K562 (cell line): ENCODE measurements at regions not wholly inside any gene's neighbourhood (a gene's known extent, or its start where the extent isn't known, plus 50 kb on each side); places are given as distances from the start of the nearest gene placed in this dataset.

ENCODE experiments used
- ATAC-seq: fragments of 200-7000 bp; cut with Tn5 transposase; 3 replicates; pipeline ENCODE4 v1.9.1; 2020; ENCODE audit warnings: moderate library complexity
- BruUV-seq: library from RNA; stranded (reverse); fragments of 400-500 nt; replicated peaks from 2 replicates; lab custom pipeline; 2021; lab: Mats Ljungman, UMichigan
- CTCF ChIA-PET: fragments of 300-600 bp; formaldehyde crosslinking; extraction: SDS; loops from one replicate; lab custom pipeline; 2021; ENCODE audit warnings: low intra/inter-chr PET ratio; lab: Yijun Ruan, JAX
- POLR2A ChIA-PET: fragments of 300-600, 350-650 bp; sonication (Branson Sonifier 250); formaldehyde crosslinking; extraction: SDS; loops from one replicate; lab custom pipeline; 2021; ENCODE audit warnings: antibody characterized with exemption, inconsistent platforms; lab: Yijun Ruan, JAX
- DNase-seq, 4 experiments: peaks; one replicate each; pipeline versions ENCODE4 v3.0.0 to v3.0.0-alpha.2; 2011 to 2018; ENCODE audit warnings: low spot score in 3 of 4, mixed read lengths in 3 of 4; ENCODE audit errors: extremely low read depth in 1 of 4
- FAIRE-seq: peaks from 2 replicates; lab custom pipeline; 2011; peaks lifted over from hg19 to GRCh38; lab: Jason Lieb, UNC
- H2AFZ ChIP-seq: 2 replicates; pipeline ENCODE4 v1.6.0; 2011; ENCODE audit warnings: low read depth, low read length, control low read depth, inconsistent platforms
- H3K27ac ChIP-seq: fragments of 200-600 bp; 3 replicates; pipeline ENCODE4 v1.8.0; 2011; ENCODE audit warnings: low read depth, mild to moderate bottlenecking, control low read depth, inconsistent platforms, low read length, moderate library complexity, mixed read lengths; ENCODE audit errors: extremely low read depth
- H3K27me3 ChIP-seq, 2 experiments: fragments of 300-600 bp in 1 of 2; 2 replicates in 1 of 2; 3 replicates in 1 of 2; pipeline versions ENCODE4 v1.6.0 to v1.8.0; 2011; ENCODE audit warnings: inconsistent platforms in 2 of 2, low read length in 2 of 2, mild to moderate bottlenecking in 1 of 2, mixed read lengths in 1 of 2, moderate library complexity in 1 of 2; ENCODE audit not compliant: control insufficient read depth in 2 of 2, insufficient read depth in 2 of 2
- H3K36me3 ChIP-seq: fragments of 300-600 bp; 3 replicates; pipeline ENCODE4 v1.8.0; 2011; ENCODE audit warnings: mild to moderate bottlenecking, low read length, inconsistent platforms; ENCODE audit not compliant: control insufficient read depth, insufficient read depth
- H3K4me1 ChIP-seq, 2 experiments: fragments of 200-600 bp in 1 of 2; replicated peaks in 1 of 2; 2 replicates in 1 of 2; 3 replicates in 1 of 2; pipeline versions ENCODE4 v1.5.1 to v1.8.0; 2011; ENCODE audit warnings: inconsistent platforms in 2 of 2, low read length in 2 of 2, mild to moderate bottlenecking in 1 of 2, mixed read lengths in 1 of 2, moderate library complexity in 1 of 2; ENCODE audit not compliant: control insufficient read depth in 2 of 2, insufficient read depth in 2 of 2
- H3K4me2 ChIP-seq: 2 replicates; pipeline ENCODE4 v1.6.1; 2011; ENCODE audit warnings: low read length, control low read depth, inconsistent platforms, mixed read lengths; ENCODE audit not compliant: insufficient read depth
- H3K4me3 ChIP-seq: fragments of 200-600 bp; sonication (generic), shearing (Covaris generic); 2 replicates; pipeline ENCODE4 v1.5.1; 2016; ENCODE audit warnings: control low read depth, inconsistent platforms
- H3K79me2 ChIP-seq: fragments of 200-600 bp; 3 replicates; pipeline ENCODE4 v1.8.0; 2011; ENCODE audit warnings: low read length, inconsistent platforms; ENCODE audit not compliant: control insufficient read depth, insufficient read depth
- H3K9ac ChIP-seq, 2 experiments: 2 replicates each; pipeline versions ENCODE4 v1.6.0 to v1.6.1; 2011; ENCODE audit warnings: low read depth in 2 of 2, low read length in 2 of 2, control low read depth in 1 of 2, inconsistent platforms in 1 of 2, mild to moderate bottlenecking in 1 of 2, mixed read lengths in 1 of 2; ENCODE audit not compliant: insufficient read depth in 1 of 2
- H3K9me1 ChIP-seq: one replicate; pipeline ENCODE4 v1.6.0; 2011; ENCODE audit warnings: inconsistent platforms, mild to moderate bottlenecking, low read length, moderate library complexity; ENCODE audit not compliant: control insufficient read depth, insufficient read depth
- H3K9me3 ChIP-seq: replicated peaks from 2 replicates; pipeline ENCODE4 v1.5.1; 2011; ENCODE audit warnings: low read depth, low read length, inconsistent platforms; ENCODE audit not compliant: control insufficient read depth, insufficient read depth
- H4K20me1 ChIP-seq: replicated peaks from 2 replicates; pipeline ENCODE4 v1.6.1; 2011; ENCODE audit warnings: low read length, inconsistent platforms, mixed read lengths; ENCODE audit not compliant: control insufficient read depth, insufficient read depth
- LARP7 ChIP-seq: fragments of 450-650 bp; IDR thresholded peaks from 2 replicates; pipeline ENCODE4 v1.6.1; 2016
- RBFOX2 ChIP-seq: fragments of 200-400 bp; formaldehyde crosslinking; IDR thresholded peaks from 2 replicates; pipeline ENCODE4 v1.6.1; 2017; ENCODE audit warnings: low read depth, mild to moderate bottlenecking, low read length, moderate library complexity
- SRSF7 ChIP-seq: fragments of 200-400 bp; formaldehyde crosslinking; optimal IDR thresholded peaks from 2 replicates; pipeline ENCODE3; 2017; ENCODE audit warnings: mild to moderate bottlenecking, low read depth, low read length
- WGBS: fragments of 100-300 bp; shearing (Covaris generic); methylation state at CpG from one replicate; pipeline ENCODE4 v1.1.6; 2016; ENCODE audit warnings: low coverage, mixed read lengths; ENCODE audit not compliant: insufficient coverage; ENCODE audit errors: missing lambda C conversion rate; 5-methylcytosine and 5-hydroxymethylcytosine counted together
- in situ Hi-C: fragments of 300-500 bp; cut with MboI; formaldehyde crosslinking; loops from 4 replicates; pipeline ENCODE4 v1.15.0; 2018; ENCODE audit warnings: inconsistent platforms, mixed read lengths
- intact Hi-C: fragments of 100-400 bp; cut with micrococcal nuclease; formaldehyde crosslinking; loops from 2 replicates; pipeline ENCODE4 v1.14.2; 2022
- TF ChIP-seq, protein P1 (sequence below): sonication (generic); formaldehyde crosslinking; IDR thresholded peaks from 2 replicates; pipeline ENCODE4 v1.8.0; 2022; ENCODE audit warnings: missing genetic modification reagents, mild to moderate bottlenecking, borderline replicate concordance
- TF ChIP-seq, protein P2 (sequence below), 3 experiments: IDR thresholded peaks in 2 of 3; conservative IDR thresholded peaks in 1 of 3; 2 replicates each; pipeline ENCODE4 v1.5.1; 2011 to 2012; ENCODE audit warnings: low read length in 3 of 3, mild to moderate bottlenecking in 3 of 3, control low read depth in 2 of 3, improper control_type of control experiment in 1 of 3, inconsistent platforms in 1 of 3, low read depth in 1 of 3, mixed read lengths in 1 of 3, moderate library complexity in 1 of 3; ENCODE audit not compliant: insufficient read depth in 2 of 3

DNA sequence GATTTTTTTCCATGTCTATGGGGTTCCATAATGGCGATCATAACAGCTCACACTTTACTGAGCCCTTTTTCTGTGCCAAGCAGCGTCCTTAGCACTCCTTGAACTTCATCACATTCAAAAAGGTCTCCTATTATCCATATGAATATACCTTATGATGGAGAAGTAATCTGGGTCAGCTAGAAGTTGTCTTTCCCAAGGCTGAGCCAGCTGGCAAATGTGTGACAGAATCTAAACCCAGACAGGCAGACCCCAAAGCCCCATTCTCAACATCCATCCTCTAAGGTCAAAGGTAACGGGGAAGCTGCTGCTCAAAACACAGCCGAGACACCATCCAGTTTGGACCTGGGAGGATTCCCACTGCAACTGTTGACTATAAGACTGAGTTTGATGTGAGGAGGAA is 249.6 kb downstream of the PRDM2 start (continued):
- no peak for TF ChIP-seq RBFOX2
- no peak for TF ChIP-seq SRSF7
- TF ChIP-seq, protein P1, sequence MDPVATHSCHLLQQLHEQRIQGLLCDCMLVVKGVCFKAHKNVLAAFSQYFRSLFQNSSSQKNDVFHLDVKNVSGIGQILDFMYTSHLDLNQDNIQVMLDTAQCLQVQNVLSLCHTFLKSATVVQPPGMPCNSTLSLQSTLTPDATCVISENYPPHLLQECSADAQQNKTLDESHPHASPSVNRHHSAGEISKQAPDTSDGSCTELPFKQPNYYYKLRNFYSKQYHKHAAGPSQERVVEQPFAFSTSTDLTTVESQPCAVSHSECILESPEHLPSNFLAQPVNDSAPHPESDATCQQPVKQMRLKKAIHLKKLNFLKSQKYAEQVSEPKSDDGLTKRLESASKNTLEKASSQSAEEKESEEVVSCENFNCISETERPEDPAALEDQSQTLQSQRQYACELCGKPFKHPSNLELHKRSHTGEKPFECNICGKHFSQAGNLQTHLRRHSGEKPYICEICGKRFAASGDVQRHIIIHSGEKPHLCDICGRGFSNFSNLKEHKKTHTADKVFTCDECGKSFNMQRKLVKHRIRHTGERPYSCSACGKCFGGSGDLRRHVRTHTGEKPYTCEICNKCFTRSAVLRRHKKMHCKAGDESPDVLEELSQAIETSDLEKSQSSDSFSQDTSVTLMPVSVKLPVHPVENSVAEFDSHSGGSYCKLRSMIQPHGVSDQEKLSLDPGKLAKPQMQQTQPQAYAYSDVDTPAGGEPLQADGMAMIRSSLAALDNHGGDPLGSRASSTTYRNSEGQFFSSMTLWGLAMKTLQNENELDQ (CRISPR knock-in tag), result no peak

DNA sequence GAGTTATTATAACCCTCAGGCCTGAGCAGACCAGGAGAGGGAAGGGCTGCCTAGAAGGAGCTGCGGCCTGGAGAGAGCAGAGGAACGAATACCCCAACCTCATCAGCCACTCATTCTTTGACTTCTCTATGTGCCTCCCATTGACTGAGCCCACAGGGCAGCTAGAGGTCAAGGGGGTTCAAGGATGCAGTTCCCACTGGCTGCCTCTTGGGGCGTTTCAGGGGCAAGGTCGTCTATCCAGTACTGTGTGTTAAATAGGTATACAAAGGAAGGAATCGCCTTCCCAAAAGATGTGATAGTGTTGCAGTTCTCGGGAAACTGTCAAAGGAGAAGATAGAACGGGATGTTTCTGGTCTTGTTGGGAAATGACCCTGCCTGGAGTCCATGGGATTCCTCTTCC is 250.6 kb downstream of the PRDM2 start:
- TF ChIP-seq, protein P2, sequence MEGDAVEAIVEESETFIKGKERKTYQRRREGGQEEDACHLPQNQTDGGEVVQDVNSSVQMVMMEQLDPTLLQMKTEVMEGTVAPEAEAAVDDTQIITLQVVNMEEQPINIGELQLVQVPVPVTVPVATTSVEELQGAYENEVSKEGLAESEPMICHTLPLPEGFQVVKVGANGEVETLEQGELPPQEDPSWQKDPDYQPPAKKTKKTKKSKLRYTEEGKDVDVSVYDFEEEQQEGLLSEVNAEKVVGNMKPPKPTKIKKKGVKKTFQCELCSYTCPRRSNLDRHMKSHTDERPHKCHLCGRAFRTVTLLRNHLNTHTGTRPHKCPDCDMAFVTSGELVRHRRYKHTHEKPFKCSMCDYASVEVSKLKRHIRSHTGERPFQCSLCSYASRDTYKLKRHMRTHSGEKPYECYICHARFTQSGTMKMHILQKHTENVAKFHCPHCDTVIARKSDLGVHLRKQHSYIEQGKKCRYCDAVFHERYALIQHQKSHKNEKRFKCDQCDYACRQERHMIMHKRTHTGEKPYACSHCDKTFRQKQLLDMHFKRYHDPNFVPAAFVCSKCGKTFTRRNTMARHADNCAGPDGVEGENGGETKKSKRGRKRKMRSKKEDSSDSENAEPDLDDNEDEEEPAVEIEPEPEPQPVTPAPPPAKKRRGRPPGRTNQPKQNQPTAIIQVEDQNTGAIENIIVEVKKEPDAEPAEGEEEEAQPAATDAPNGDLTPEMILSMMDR (IDR thresholded peaks at IDR 0.05 in 2 of 3, conservative IDR thresholded peaks at IDR 0.05 in 1 of 3; ENCODE audit: insufficient read depth in 2 of 3, low read depth in 1 of 3, low read length in 3 of 3), result peak; percentile 43 to 69 (median 45)
- no peak for TF ChIP-seq LARP7
- TF ChIP-seq, all 486 proteins: peak for 1
- CTCF ChIA-PET, result no interaction called here
- 0% methylated on average over 7 of the region's 7 CpGs for WGBS
- in situ Hi-C loops (no loop called here), intact Hi-C loops (no loop called here)
- Histone ChIP-seq H3K27ac (no peak overlapping the region), H3K4me1 (peaks cover 0 to 11% of the 10 kb centered on the region in 2 experiments; a peak in 2 of 5 replicates), H3K4me3 (no peak overlapping the region), H3K79me2 (no peaks in the 10 kb centered on the region), H4K20me1 (no peaks in the 10 kb centered on the region), H3K9me1 (no peaks in the 10 kb centered on the region), H3K9ac (no peak overlapping the region), H3K36me3 (no peaks in the 10 kb centered on the region), H3K9me3 (no peaks in the 10 kb centered on the region), H3K27me3 (peaks cover 0 to 11% of the 10 kb centered on the region in 2 experiments; a peak in 2 of 5 replicates), H3K4me2 (no peak overlapping the region), H2AFZ (no peak overlapping the region)
- FAIRE-seq (peak; percentile 79), ATAC-seq (peak; percentile 92), DNase-seq (peak; percentile 39 to 57 (median 53))
- POLR2A ChIA-PET, result interaction anchor here (1.2 kb wide), 1 partner anchor 9 kb away, joined by 4 read pairs; no protein-coding TSS in a partner anchor
- BruUV-seq, result no TSS peak
